ENCODE measurements at regions not wholly inside any gene's neighbourhood (a gene's known extent, or its start where the extent isn't known, plus 50 kb on each side); places are given as distances from the start of the nearest gene placed in this dataset.

- TF ChIP-seq CTCF (IDR thresholded peaks at IDR 0.05; ENCODE audit: borderline replicate concordance, extremely low read depth, low read length, poor library complexity, severe bottlenecking) = no peak
- TF ChIP-seq EZH2 (IDR thresholded peaks at IDR 0.05; ENCODE audit: borderline replicate concordance, low read depth, low read length, severe bottlenecking) = no peak
These were observed 506.7 kb downstream of the CMPK2 start for GRCh38 chr2:6358985-6359384.
